Uterus (tissue), 3 donors: ENCODE measurements at regions not wholly inside any gene's neighbourhood (a gene's known extent, or its start where the extent isn't known, plus 50 kb on each side); places are given as distances from the start of the nearest gene placed in this dataset.

Experiments used
- DNase-seq, 2 donors: peaks; one replicate each; pipeline ENCODE4 v3.0.0-alpha.2; 2019 to 2020
- H3K27ac ChIP-seq, 2 donors: fragments of 200-600 bp; sonication (generic); 1 replicate in 1 of 2; 2 replicates in 1 of 2; pipeline ENCODE4 v1.5.1; 2016 to 2018
- H3K27me3 ChIP-seq, 2 donors: fragments of 200-600 bp; sonication (generic); one replicate each; pipeline ENCODE4 v1.5.1; 2018 to 2019; ENCODE audit warnings: control low read depth in 1 of 2
- H3K36me3 ChIP-seq, 2 donors: fragments of 200-600 bp; sonication (generic); one replicate each; pipeline ENCODE4 v1.5.1; 2019; ENCODE audit warnings: control low read depth in 1 of 2
- H3K4me1 ChIP-seq, 2 donors: fragments of 200-600 bp; sonication (generic); one replicate each; pipeline ENCODE4 v1.5.1; 2018 to 2019; ENCODE audit warnings: control low read depth in 1 of 2
- H3K4me3 ChIP-seq, 2 donors: fragments of 200-600 bp; sonication (generic); 1 replicate in 1 of 2; 2 replicates in 1 of 2; pipeline ENCODE4 v1.5.1; 2018 to 2019; ENCODE audit warnings: mild to moderate bottlenecking in 1 of 2
- H3K9me3 ChIP-seq, 2 donors: fragments of 200-600 bp; sonication (generic); one replicate each; pipeline ENCODE4 v1.5.1; 2019; ENCODE audit warnings: control low read depth in 1 of 2
- POLR2A ChIP-seq, 2 donors: fragments of 450-650 bp; IDR thresholded peaks; one replicate each; pipeline ENCODE4 v1.6.1; 2016; ENCODE audit warnings: antibody characterized with exemption in 2 of 2, mild to moderate bottlenecking in 1 of 2, moderate library complexity in 1 of 2
- intact Hi-C: fragments of 100-400 bp; cut with DNase I; formaldehyde crosslinking; loops from one replicate; pipeline ENCODE4 v1.15.1; 2023; ENCODE audit warnings: low total_unique reads
- TF ChIP-seq, protein P1 (sequence below), 4 experiments: fragments of 200-600 bp in 2 of 4; fragments of 450-650 bp in 2 of 4; sonication (generic) in 2 of 4; IDR thresholded peaks; one replicate each; pipeline ENCODE4 v1.5.1; 2016 to 2019; ENCODE audit warnings: antibody characterized with exemption in 4 of 4, mild to moderate bottlenecking in 2 of 4, moderate library complexity in 1 of 4
- donor health status: DM: yes; HTN: yes; CAD: no.

DNA sequence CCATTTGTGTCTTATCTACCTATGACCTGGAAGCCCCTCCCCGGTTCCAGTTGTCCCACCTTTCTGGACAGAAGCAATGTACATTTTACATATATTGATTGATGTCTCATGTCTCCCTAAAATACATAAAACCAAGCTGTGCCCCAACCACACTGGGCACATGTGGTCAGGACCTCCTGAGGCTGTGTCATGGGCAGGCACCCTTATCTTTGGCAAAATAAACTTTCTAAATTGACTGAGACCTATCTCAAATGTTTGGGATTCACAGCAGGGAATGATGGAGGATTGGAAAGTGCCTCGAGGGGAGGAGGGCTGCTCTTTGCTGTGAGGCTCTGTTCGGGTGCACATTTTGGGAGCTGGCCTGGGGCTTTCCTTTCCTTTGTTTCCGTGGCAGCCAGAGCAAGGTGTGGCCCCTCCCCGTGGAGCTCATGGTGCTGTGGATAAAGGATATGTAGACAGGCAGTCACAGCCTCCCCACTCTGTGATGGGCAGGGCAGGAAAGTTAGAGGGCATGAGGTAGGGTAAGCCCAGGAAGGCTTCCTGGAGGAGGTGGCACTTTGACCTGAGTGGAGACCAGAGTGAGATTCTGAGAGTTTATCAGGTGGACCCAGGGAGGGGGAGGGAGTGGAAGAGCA lies 615.6 kb downstream of the TBC1D22A start:
- Histone ChIP-seq H3K4me3 (no peak overlapping the region), H3K27ac (no peak overlapping the region), H3K27me3 (peaks cover 0 to 4% of the 10 kb centered on the region in 2 donors), H3K4me1 (no peaks in the 10 kb centered on the region), H3K36me3 (no peaks in the 10 kb centered on the region), H3K9me3 (no peaks in the 10 kb centered on the region)
- TF ChIP-seq, protein P1, sequence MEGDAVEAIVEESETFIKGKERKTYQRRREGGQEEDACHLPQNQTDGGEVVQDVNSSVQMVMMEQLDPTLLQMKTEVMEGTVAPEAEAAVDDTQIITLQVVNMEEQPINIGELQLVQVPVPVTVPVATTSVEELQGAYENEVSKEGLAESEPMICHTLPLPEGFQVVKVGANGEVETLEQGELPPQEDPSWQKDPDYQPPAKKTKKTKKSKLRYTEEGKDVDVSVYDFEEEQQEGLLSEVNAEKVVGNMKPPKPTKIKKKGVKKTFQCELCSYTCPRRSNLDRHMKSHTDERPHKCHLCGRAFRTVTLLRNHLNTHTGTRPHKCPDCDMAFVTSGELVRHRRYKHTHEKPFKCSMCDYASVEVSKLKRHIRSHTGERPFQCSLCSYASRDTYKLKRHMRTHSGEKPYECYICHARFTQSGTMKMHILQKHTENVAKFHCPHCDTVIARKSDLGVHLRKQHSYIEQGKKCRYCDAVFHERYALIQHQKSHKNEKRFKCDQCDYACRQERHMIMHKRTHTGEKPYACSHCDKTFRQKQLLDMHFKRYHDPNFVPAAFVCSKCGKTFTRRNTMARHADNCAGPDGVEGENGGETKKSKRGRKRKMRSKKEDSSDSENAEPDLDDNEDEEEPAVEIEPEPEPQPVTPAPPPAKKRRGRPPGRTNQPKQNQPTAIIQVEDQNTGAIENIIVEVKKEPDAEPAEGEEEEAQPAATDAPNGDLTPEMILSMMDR (IDR thresholded peaks at IDR 0.05): no peak
- no peak for TF ChIP-seq POLR2A (IDR thresholded peaks at IDR 0.05)
- intact Hi-C loops: no loop called here
- DNase-seq: no peak

DNA sequence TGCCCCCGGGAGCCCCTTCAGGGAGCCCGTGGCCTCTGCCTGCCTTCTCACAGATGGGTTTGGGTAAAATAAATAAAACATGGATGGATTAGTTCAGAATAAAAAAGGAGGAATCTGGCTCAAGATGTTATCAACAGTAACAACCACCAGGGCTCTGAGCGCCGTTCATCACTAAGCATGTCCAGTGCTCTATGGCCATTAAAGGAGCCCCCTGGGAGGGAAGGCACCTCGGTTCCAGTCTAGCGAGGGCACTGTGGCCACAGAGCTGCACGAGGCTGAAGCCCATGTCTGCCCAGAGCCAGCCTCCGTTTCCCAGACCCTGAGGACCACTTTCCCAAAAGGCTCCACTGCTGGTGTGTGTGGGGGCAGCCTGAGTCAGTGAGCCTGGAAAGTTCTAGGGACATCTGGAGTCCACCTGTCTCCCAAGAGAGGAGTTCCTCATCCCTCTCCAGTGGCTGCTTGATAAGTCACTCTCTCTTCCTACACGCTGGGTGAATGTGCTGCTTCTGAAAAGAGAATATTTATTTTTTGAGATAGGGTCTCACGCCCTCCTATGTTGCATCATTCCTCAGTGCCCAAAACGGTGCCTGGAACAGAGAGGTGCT lies 614.6 kb downstream of the TBC1D22A start:
- no peaks in the 10 kb centered on the region for H3K4me1 ChIP-seq
- no peaks in the 10 kb centered on the region for H3K36me3 ChIP-seq
- no peak for TF ChIP-seq POLR2A (IDR thresholded peaks at IDR 0.05)
- TF ChIP-seq, protein P1 (IDR thresholded peaks at IDR 0.05): no peak
- intact Hi-C loops: no loop called here
- peaks cover 0 to 4% of the 10 kb centered on the region in 2 donors for H3K27me3 ChIP-seq
- H3K4me3 ChIP-seq: no peak overlapping the region
- H3K27ac ChIP-seq: no peak overlapping the region
- DNase-seq: no peak
- H3K9me3 ChIP-seq: no peaks in the 10 kb centered on the region

DNA sequence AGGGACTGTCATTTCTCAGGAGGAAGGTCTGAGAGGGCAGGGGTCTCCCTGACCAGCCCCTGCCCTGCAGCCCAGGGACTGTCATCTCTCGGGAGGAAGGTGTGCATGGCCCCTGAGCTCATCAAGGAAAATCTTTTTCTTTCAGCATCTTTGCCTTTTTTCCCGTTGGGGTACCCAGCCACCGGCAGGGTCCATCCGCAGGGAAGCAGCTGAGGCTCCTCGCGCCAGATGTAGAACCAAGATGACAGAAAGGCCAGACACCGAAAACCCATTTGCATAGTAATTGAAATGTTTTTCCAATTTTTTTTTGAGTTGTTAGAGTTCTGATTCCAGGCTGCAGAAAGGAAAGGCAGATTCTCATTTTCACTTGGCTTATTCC lies 613.9 kb downstream of the TBC1D22A start:
- Histone ChIP-seq H3K9me3 (no peaks in the 10 kb centered on the region), H3K36me3 (no peaks in the 10 kb centered on the region), H3K4me1 (no peaks in the 10 kb centered on the region), H3K27me3 (peaks cover 0 to 4% of the 10 kb centered on the region in 2 donors), H3K4me3 (no peak overlapping the region), H3K27ac (no peak overlapping the region)
- intact Hi-C loops: no loop called here
- no peak for DNase-seq
- TF ChIP-seq POLR2A (IDR thresholded peaks at IDR 0.05): no peak
- TF ChIP-seq, protein P1 (IDR thresholded peaks at IDR 0.05): no peak

DNA sequence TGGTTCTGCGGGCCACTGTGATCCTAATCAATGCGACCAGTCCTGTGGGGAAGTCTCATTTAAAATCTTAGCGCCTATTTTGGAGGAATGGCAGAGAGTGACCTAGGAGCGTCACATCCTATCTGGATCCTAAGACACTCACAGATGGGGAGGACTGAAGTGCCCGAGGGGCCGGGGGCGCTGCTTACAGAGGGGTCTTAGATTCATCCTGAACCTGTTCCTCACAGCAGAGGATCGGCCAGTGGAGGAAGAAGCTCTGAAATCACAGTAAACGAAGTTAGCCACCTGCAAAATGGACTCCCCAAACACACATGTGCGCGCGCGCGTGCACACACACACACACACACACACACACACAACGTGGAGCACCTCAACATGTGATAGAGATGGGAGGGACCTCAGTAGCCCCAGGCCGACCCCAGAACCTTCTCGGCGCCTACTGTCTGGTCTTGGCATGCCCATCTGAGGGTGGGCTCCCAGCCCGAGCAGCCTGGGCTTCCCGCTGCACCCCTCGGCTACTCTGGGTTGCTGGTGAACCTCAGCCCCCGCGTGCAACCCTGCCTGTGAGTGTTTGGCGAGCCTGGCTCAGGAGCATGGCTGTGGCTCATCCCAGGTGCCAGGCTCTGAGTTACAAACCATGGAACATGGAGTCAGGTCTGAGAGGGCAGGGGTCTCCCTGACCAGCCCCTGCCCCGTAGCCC lies 613.3 kb downstream of the TBC1D22A start:
- H3K4me3 ChIP-seq: no peak overlapping the region
- no peaks in the 10 kb centered on the region for H3K9me3 ChIP-seq
- intact Hi-C loops: no loop called here
- H3K36me3 ChIP-seq: no peaks in the 10 kb centered on the region
- no peaks in the 10 kb centered on the region for H3K4me1 ChIP-seq
- DNase-seq: no peak
- H3K27me3 ChIP-seq: peaks cover 0 to 4% of the 10 kb centered on the region in 2 donors
- no peak overlapping the region for H3K27ac ChIP-seq
- TF ChIP-seq, protein P1 (IDR thresholded peaks at IDR 0.05): no peak
- no peak for TF ChIP-seq POLR2A (IDR thresholded peaks at IDR 0.05)
